ENCODE measurements at regions not wholly inside any gene's neighbourhood (a gene's known extent, or its start where the extent isn't known, plus 50 kb on each side); places are given as distances from the start of the nearest gene placed in this dataset.

GRCh38 chr12:111224186-111225066, 144.5 kb downstream of the PHETA1 start:
- TF ChIP-seq CTCF (IDR thresholded peaks at IDR 0.05) (no peak), POLR2A (IDR thresholded peaks at IDR 0.05) (no peak)

Measured in uterus (tissue), 2 donors.